GM12865 (cell line): ENCODE measurements at regions not wholly inside any gene's neighbourhood (a gene's known extent, or its start where the extent isn't known, plus 50 kb on each side); places are given as distances from the start of the nearest gene placed in this dataset.

Experiments used
- DNase-seq: peaks from one replicate; pipeline ENCODE4 v3.0.0; 2010; ENCODE audit warnings: low read depth
- H3K4me3 ChIP-seq: 2 replicates; pipeline ENCODE4 v1.5.1; 2011; ENCODE audit warnings: mild to moderate bottlenecking, low read depth, low read length, control low read depth
- TF ChIP-seq, protein P1 (sequence below): IDR thresholded peaks from 2 replicates; pipeline ENCODE4 v1.5.1; 2011; ENCODE audit warnings: low read length, control low read depth, low read depth, inconsistent platforms; ENCODE audit not compliant: insufficient read depth; ENCODE audit errors: missing control alignments

DNA sequence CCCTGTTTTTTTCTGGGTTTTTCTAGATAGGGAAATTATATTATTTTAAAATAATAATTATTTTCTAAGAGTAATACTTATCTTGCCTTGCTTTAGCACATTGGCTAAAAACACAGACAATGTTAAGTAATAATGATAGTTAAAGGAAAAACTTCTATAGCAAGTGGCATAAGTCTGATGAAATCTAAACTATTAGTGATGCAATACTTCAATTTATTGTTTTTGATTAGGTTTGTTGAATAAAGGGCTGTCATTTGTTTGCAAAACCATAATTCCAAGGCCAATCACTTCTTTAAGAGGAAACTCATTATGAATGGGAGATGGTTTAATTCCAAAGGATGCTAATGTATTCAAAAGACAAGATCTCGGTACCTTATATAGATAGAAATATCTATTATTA lies 293.8 kb upstream of the FBXL7 start:
- no peak for DNase-seq
- no peak overlapping the region for H3K4me3 ChIP-seq
- TF ChIP-seq, protein P1, sequence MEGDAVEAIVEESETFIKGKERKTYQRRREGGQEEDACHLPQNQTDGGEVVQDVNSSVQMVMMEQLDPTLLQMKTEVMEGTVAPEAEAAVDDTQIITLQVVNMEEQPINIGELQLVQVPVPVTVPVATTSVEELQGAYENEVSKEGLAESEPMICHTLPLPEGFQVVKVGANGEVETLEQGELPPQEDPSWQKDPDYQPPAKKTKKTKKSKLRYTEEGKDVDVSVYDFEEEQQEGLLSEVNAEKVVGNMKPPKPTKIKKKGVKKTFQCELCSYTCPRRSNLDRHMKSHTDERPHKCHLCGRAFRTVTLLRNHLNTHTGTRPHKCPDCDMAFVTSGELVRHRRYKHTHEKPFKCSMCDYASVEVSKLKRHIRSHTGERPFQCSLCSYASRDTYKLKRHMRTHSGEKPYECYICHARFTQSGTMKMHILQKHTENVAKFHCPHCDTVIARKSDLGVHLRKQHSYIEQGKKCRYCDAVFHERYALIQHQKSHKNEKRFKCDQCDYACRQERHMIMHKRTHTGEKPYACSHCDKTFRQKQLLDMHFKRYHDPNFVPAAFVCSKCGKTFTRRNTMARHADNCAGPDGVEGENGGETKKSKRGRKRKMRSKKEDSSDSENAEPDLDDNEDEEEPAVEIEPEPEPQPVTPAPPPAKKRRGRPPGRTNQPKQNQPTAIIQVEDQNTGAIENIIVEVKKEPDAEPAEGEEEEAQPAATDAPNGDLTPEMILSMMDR: no peak

DNA sequence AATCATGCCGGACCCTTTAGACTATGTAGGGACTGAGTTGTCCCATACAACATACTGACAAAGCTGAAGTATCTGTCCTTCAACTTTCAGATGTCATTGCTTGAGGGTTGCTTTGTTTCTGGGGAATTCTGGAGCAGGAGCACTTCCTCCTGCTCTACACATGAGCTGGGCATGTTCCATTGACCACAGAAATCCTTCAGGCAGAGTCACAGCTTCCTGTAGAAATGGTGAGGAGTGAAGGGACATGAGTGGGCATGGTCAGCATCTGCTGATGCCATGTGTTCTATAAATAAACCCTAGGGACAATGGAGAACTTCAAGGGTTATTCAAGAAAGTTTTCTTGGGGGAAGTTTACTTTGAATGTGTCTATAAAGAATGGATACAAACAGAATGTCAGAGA lies 296.6 kb upstream of the FBXL7 start:
- TF ChIP-seq, protein P1: no peak
- no peak overlapping the region for H3K4me3 ChIP-seq
- no peak for DNase-seq

DNA sequence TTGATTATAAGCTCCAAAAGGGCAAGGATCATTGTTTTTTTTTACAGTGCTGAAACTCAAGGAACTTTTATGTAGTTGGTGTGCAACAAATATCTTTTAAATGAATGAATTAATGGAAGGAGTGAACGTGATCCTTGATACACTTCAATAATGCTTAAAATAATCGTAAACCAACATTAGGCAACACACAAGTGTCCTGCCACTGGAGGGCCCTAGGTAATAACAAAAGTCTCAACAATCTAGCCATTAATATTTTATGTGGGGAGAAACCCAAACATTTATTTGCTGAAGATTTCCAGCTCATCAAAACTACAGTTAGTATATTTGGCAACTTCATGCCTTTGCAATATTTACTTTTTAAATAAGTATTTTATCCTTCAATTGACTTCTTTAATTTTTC lies 309.0 kb upstream of the FBXL7 start:
- TF ChIP-seq, protein P1: no peak
- H3K4me3 ChIP-seq: no peak overlapping the region
- no peak for DNase-seq

DNA sequence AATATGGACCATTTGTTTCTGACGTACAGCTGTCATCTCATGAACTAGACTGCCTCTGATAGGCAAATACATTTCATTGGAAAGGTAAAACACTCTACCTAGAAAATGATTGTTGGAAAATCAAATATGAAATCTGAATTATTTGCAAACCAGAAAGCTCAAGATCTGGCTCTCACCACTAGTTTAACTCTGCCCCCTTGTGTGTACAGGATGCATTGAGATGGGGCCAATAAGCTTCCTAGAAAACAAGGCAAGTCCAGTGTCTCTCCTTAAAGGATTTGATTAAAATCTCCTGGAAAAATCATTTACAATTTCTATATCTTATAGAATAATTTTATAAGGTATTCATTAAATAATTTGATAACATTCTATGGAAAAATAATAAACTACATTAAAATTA lies 311.9 kb upstream of the ANKH start:
- H3K4me3 ChIP-seq: no peak overlapping the region
- no peak for DNase-seq
- TF ChIP-seq, protein P1: no peak

DNA sequence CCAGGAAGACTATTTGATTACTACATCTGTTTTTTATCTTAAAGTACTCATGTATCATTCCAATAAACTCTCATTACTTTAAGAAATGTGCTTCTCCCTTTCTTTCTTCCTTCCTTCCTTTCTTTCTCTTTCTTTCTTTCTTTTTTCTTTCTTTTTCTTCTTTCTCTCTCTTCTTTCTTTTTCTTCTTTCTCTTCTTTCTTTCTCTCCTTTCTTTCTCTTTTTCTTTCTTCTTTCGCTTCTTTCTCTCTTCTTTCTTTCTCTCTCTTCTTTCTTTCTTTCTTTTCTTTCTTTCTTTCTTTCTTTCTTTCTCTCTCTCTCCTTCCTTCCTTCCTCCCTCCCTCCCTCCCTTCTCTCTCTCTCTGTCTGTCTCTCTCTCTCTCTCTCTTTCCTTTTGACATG lies 298.6 kb upstream of the ANKH start:
- DNase-seq: no peak
- H3K4me3 ChIP-seq: no peak overlapping the region
- TF ChIP-seq, protein P1: no peak

DNA sequence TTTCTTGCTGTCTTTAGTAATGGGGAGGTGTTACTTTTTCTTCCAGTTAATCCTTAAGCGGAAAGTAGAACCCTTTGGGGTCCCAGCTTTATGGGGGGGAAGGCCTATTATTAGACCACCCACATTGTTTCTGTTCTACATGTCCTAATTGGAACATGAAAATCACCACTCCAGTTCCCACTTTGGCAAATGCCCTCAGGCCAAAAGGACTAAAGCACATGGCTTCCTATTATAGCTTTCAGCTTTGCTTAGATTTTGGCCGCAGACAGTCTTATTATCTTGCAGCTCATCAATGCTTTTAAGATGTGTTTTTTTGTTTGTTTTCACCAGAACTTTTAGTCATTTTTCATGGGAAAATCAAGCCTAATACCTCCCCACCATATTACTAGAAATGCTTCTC lies 296.8 kb upstream of the ANKH start:
- DNase-seq: no peak
- H3K4me3 ChIP-seq: no peak overlapping the region
- TF ChIP-seq, protein P1: no peak

DNA sequence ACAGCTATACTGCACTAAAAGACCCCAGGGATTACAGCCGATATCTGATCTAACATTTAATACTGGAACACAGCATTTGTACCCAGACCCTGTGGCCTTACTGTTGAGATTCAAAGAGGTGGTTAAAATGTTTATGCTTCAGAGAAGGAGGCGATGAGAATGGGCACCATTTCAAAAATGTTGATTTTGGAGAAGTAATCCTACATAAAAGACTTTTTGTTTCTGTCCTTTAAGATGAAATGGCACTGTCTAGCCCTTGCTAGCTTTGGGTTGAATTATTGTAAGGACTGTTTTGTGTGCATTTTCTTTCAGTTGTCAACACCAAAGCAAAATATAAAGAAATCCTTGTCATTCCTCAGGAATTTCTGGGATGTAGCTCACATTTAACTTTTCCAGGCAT lies 288.5 kb upstream of the ANKH start:
- TF ChIP-seq, protein P1: no peak
- no peak for DNase-seq
- no peak overlapping the region for H3K4me3 ChIP-seq
